ENCODE measurements at regions not wholly inside any gene's neighbourhood (a gene's known extent, or its start where the extent isn't known, plus 50 kb on each side); places are given as distances from the start of the nearest gene placed in this dataset.

DNA sequence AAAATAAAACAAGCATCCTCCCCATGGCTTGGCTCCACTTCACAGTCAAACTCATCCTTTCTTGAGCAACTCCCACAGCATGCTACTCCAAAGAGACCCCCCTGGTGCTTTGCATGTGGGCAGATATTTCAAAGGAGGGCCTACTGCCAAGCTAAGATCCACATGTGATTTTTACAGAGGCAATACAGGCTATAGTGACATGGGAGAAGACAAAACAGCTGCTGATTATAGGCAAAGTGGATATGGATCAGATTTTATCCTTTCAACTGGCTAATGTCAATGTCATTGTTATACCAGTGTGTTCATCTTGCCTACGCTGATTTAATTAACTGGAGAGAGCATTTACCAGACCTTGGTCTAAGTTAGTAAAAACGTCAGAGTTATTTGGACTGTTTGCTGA is 328.3 kb downstream of the KLHL13 start:
- TF ChIP-seq, protein P1, sequence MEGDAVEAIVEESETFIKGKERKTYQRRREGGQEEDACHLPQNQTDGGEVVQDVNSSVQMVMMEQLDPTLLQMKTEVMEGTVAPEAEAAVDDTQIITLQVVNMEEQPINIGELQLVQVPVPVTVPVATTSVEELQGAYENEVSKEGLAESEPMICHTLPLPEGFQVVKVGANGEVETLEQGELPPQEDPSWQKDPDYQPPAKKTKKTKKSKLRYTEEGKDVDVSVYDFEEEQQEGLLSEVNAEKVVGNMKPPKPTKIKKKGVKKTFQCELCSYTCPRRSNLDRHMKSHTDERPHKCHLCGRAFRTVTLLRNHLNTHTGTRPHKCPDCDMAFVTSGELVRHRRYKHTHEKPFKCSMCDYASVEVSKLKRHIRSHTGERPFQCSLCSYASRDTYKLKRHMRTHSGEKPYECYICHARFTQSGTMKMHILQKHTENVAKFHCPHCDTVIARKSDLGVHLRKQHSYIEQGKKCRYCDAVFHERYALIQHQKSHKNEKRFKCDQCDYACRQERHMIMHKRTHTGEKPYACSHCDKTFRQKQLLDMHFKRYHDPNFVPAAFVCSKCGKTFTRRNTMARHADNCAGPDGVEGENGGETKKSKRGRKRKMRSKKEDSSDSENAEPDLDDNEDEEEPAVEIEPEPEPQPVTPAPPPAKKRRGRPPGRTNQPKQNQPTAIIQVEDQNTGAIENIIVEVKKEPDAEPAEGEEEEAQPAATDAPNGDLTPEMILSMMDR (IDR thresholded peaks at IDR 0.05 in 2 of 3, conservative IDR thresholded peaks at IDR 0.05 in 1 of 3; ENCODE audit: insufficient read depth in 2 of 3, low read depth in 1 of 3, low read length in 3 of 3) = no peak
- TF ChIP-seq, protein P2, sequence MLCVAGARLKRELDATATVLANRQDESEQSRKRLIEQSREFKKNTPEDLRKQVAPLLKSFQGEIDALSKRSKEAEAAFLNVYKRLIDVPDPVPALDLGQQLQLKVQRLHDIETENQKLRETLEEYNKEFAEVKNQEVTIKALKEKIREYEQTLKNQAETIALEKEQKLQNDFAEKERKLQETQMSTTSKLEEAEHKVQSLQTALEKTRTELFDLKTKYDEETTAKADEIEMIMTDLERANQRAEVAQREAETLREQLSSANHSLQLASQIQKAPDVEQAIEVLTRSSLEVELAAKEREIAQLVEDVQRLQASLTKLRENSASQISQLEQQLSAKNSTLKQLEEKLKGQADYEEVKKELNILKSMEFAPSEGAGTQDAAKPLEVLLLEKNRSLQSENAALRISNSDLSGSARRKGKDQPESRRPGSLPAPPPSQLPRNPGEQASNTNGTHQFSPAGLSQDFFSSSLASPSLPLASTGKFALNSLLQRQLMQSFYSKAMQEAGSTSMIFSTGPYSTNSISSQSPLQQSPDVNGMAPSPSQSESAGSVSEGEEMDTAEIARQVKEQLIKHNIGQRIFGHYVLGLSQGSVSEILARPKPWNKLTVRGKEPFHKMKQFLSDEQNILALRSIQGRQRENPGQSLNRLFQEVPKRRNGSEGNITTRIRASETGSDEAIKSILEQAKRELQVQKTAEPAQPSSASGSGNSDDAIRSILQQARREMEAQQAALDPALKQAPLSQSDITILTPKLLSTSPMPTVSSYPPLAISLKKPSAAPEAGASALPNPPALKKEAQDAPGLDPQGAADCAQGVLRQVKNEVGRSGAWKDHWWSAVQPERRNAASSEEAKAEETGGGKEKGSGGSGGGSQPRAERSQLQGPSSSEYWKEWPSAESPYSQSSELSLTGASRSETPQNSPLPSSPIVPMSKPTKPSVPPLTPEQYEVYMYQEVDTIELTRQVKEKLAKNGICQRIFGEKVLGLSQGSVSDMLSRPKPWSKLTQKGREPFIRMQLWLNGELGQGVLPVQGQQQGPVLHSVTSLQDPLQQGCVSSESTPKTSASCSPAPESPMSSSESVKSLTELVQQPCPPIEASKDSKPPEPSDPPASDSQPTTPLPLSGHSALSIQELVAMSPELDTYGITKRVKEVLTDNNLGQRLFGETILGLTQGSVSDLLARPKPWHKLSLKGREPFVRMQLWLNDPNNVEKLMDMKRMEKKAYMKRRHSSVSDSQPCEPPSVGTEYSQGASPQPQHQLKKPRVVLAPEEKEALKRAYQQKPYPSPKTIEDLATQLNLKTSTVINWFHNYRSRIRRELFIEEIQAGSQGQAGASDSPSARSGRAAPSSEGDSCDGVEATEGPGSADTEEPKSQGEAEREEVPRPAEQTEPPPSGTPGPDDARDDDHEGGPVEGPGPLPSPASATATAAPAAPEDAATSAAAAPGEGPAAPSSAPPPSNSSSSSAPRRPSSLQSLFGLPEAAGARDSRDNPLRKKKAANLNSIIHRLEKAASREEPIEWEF (CRISPR knock-in tag; IDR thresholded peaks at IDR 0.05) = no peak
- TF ChIP-seq MTA3 (IDR thresholded peaks at IDR 0.05; ENCODE audit: borderline replicate concordance) = no peak
- TF ChIP-seq NR0B1 (IDR thresholded peaks at IDR 0.05; ENCODE audit: partially characterized antibody) = no peak
- TF ChIP-seq EZH2 (IDR thresholded peaks at IDR 0.05; ENCODE audit: borderline replicate concordance, low read depth, low read length) = no peak
- TF ChIP-seq ZSCAN32 (CRISPR knock-in tag; IDR thresholded peaks at IDR 0.05) = no peak
- TF ChIP-seq SIN3A (IDR thresholded peaks at IDR 0.05; ENCODE audit: borderline replicate concordance in 2 of 2, control insufficient read depth in 1 of 2, low read depth in 2 of 2, low read length in 2 of 2) = no peak
- TF ChIP-seq ZBTB49 (CRISPR knock-in tag; IDR thresholded peaks at IDR 0.05; ENCODE audit: borderline replicate concordance) = no peak
- no peak for TF ChIP-seq MEF2D (tag; conservative IDR thresholded peaks at IDR 0.05; ENCODE audit: low read depth)
